HG03045 (cell line): ENCODE measurements at regions not wholly inside any gene's neighbourhood (a gene's known extent, or its start where the extent isn't known, plus 50 kb on each side); places are given as distances from the start of the nearest gene placed in this dataset.

ENCODE experiments used
- ATAC-seq: cut with Tn5 transposase; IDR thresholded peaks from one replicate; pipeline ENCODE4 v1.9.1; 2021; ENCODE audit warnings: mild to moderate bottlenecking, moderate library complexity; ENCODE audit not compliant: unreplicated experiment

GRCh38 chr13:70703755-70704154 is 595.5 kb upstream of the KLHL1 start:
- ATAC-seq: no peak

GRCh38 chr13:70694996-70695715 is 586.9 kb upstream of the KLHL1 start:
- no peak for ATAC-seq

GRCh38 chr13:70668983-70669382 is 560.7 kb upstream of the KLHL1 start:
- no peak for ATAC-seq

DNA sequence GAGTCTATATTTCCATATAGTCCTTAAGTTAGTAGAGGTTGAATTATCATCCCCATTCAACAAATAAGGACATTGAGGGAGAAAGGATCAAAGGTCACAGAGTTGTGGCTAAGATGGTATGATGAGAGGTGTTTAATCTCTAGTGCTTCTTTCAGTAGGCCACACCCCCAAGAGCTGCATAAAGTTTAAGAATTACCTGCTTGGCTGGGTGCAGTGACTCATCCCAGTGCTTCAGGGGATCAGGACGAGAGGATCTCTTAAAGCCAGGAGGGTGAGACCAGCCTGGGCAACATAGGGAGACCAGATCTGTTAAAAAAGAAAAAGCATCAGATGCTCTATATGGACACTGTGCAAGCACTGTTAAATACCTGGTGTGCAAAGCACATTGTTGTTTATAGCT is 560.0 kb upstream of the KLHL1 start:
- no peak for ATAC-seq

- ATAC-seq: no peak
Measured at GRCh38 chr13:70666883-70667556, 558.8 kb upstream of the KLHL1 start.

- no peak for ATAC-seq
Measured at GRCh38 chr13:70662231-70662940, 554.1 kb upstream of the KLHL1 start.

- no peak for ATAC-seq
Measured at GRCh38 chr13:70644052-70644451, 535.8 kb upstream of the KLHL1 start.

DNA sequence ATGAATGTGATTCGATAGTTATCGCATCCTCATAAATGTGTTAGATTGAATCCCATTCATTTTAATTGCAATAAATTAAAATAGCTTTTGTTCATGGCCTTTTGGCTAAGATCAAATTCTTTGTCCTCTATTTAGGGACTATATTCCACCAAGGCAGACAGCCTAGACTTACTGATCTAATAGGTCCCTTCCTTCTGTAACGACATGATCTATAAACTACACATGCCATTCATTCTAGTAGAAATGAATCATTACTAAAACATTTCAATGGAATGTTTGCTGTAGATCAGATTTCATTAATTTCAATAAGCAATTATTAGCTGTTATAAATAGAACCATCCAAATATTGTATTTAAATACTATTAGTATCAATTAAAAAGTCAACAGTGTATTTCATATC is 526.6 kb upstream of the KLHL1 start:
- no peak for ATAC-seq

GRCh38 chr13:70630247-70630646 is 522.0 kb upstream of the KLHL1 start:
- ATAC-seq: no peak

- ATAC-seq: no peak
Measured at GRCh38 chr13:70623239-70623638, 515.0 kb upstream of the KLHL1 start.

DNA sequence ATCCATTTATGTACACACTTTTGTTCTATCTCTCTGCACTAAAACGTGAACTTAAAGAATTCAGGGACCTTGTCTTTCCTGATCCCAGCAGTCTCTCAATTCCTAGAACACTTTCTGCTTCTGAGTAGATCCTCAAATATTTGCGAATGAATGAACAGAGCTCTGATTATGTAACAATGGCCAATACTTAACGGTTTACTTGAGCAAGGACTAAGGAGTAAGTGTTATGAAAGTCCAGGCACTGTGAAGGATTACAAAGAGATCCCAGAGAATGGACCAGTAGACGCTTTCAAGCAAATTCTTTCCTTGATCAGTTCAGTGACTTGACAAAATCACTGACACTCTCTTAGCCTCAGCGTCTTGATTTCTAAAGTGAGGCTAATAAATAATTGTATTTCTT is 514.5 kb upstream of the KLHL1 start:
- no peak for ATAC-seq

DNA sequence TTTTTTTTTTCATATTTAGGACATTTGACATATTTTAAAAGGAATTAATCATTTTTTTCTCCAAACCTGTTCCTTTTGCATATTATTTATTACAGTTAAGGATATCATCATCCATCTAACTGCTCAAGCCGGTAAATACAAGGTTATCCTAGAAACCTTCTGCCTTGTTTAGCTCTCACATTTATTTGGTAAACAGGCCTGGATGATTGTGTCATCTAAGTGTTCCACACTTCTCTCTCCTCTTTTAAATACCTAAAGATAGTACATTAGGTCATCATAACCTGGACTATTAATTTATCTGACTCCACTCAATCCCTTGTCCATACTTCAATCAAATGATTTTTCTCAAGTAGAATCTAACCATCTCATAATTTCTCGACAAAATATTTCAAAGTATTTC is 511.7 kb upstream of the KLHL1 start:
- no peak for ATAC-seq

- no peak for ATAC-seq
Measured at GRCh38 chr13:70616847-70617246, 508.6 kb upstream of the KLHL1 start.

DNA sequence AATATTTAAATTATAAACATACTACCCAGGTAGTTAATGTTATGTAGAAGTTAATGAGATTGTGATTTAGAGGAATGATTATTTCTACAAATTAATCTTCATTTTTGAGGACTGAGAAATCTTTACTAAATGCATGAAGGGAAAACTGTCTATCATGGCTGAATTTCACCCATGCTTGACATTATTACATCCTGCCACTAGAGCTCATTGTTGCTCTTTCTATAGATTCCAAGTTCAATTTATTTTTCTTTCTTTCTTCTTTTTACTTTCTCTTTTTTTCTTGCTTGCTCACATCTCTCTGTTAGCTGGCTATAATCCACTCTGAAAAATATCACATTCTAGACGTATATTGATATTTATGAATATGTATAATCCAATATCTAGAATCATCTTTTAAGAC is 505.0 kb upstream of the KLHL1 start:
- ATAC-seq: no peak

GRCh38 chr13:70612881-70613280 is 504.6 kb upstream of the KLHL1 start:
- no peak for ATAC-seq

- ATAC-seq: no peak
Measured at GRCh38 chr13:70604448-70604847, 496.2 kb upstream of the KLHL1 start.

DNA sequence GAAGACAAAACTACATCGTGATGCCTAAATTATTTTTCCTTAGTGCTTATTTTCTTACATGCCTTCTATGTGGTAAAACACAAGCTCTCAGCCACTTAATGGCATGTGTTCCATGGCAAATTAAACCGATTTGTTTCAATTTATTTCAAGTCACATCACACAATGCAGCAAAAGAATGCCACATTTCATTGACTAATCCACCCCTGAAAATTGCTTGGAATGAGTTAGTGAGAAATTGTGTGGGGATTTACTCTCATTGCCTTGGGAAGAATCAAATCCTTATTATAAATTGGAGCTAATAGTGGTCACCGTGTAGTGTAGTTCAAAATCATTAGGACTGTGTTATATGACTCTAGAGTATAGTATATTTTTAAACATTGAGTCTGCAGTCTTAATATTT is 485.5 kb upstream of the KLHL1 start:
- ATAC-seq: no peak

DNA sequence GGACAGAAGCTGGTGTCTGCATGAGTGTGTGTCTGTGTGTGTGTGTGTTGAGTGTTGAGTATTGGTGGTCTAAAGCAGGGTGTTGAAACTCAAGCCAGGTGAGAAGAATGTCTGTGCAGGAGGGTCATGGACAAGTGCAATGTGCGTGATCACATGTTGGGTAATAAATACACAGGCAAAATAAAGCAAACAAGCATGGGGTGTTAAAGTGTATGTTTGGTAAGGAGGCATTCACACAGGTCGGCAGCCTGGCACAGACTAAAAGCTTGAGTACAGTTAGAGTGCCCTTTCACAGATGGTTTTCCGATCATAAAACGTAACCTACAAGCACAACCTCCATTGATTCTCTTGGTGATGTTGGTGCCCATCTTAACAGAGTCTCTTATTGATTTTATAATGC is 476.9 kb upstream of the KLHL1 start:
- ATAC-seq: no peak

GRCh38 chr13:70580825-70581224 is 472.6 kb upstream of the KLHL1 start:
- no peak for ATAC-seq

- ATAC-seq: no peak
Measured at GRCh38 chr13:70579941-70580340, 471.7 kb upstream of the KLHL1 start.

GRCh38 chr13:70571221-70571620 is 463.0 kb upstream of the KLHL1 start:
- no peak for ATAC-seq

DNA sequence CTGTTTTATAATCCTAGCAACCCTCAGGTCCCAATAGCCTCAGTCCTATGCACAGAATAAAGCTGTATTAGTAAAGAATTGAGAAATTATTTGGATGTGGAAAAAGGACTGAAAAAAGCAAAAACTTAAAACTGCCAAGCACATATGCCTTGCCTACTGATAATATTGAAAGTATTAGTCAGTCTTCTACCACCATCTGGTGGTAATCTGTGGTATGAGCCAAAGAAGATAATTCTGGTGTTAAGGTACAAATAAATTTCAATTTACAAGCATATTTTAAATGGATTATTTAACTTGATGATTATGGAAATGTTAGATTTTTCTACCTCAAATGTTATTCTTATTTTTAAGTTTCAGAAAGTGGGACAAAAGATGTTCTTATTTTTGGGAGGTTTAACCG is 460.3 kb upstream of the KLHL1 start:
- ATAC-seq: peak; percentile 64
